ENCODE measurements at regions not wholly inside any gene's neighbourhood (a gene's known extent, or its start where the extent isn't known, plus 50 kb on each side); places are given as distances from the start of the nearest gene placed in this dataset.

DNA sequence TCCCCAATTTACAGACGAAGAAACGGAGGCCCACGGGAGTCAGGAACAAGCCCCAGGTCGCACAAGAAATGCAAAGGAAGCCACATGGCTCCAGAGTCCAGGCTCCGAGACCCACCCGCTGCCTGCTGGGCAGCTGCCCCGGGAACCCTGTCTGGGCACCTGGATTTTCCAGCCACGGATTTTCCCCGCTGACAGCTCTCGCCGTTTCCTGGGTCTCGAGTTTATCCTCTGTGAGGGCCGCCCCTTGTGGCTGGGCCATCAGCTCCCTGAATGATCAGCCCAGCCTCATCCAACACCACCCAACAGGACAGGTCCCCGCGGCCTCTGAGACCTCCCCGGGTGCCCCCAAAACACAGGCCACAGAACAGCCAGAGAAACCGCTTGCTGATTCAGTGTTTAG, 189.7 kb downstream of the BRD1 start:
- ATAC-seq (no peak), DNase-seq (ENCODE audit: low read depth, low spot score) (no peak)
- H3K9me3 ChIP-seq (ENCODE audit: control insufficient read depth, insufficient read depth, low read depth, low read length) = no peaks in the 10 kb centered on the region
- no peaks in the 10 kb centered on the region for H3K4me1 ChIP-seq (ENCODE audit: control insufficient read depth, insufficient read depth, low read length)
- no peak overlapping the region for H3K4me3 ChIP-seq (ENCODE audit: low read depth in 2 of 2, low read length in 2 of 2)
- no peaks in the 10 kb centered on the region for H3K36me3 ChIP-seq (ENCODE audit: control insufficient read depth, insufficient read depth, low read length)
- no peaks in the 10 kb centered on the region for H3K27me3 ChIP-seq (ENCODE audit: control insufficient read depth, insufficient read depth, low read length)
- intact Hi-C loops (cut with micrococcal nuclease; ENCODE audit: unreplicated experiment) = no loop called here
- H3K27ac ChIP-seq (ENCODE audit: low read length) = no peak overlapping the region
- in situ Hi-C loops (cut with HindIII; ENCODE audit: low pct_unique_long_range_greater_than_20kb, low sequenced_read_pairs) = no loop called here
- no TSS peak for BruUV-seq (replicated peaks)
- TF ChIP-seq SIN3A (IDR thresholded peaks at IDR 0.05; ENCODE audit: borderline replicate concordance, insufficient read depth, low read depth, low read length) = no peak
- TF ChIP-seq, protein P1, sequence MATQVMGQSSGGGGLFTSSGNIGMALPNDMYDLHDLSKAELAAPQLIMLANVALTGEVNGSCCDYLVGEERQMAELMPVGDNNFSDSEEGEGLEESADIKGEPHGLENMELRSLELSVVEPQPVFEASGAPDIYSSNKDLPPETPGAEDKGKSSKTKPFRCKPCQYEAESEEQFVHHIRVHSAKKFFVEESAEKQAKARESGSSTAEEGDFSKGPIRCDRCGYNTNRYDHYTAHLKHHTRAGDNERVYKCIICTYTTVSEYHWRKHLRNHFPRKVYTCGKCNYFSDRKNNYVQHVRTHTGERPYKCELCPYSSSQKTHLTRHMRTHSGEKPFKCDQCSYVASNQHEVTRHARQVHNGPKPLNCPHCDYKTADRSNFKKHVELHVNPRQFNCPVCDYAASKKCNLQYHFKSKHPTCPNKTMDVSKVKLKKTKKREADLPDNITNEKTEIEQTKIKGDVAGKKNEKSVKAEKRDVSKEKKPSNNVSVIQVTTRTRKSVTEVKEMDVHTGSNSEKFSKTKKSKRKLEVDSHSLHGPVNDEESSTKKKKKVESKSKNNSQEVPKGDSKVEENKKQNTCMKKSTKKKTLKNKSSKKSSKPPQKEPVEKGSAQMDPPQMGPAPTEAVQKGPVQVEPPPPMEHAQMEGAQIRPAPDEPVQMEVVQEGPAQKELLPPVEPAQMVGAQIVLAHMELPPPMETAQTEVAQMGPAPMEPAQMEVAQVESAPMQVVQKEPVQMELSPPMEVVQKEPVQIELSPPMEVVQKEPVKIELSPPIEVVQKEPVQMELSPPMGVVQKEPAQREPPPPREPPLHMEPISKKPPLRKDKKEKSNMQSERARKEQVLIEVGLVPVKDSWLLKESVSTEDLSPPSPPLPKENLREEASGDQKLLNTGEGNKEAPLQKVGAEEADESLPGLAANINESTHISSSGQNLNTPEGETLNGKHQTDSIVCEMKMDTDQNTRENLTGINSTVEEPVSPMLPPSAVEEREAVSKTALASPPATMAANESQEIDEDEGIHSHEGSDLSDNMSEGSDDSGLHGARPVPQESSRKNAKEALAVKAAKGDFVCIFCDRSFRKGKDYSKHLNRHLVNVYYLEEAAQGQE (IDR thresholded peaks at IDR 0.05; ENCODE audit: insufficient read depth in 1 of 2, low read depth in 2 of 2, low read length in 1 of 2) = no peak
- TF ChIP-seq, protein P2, sequence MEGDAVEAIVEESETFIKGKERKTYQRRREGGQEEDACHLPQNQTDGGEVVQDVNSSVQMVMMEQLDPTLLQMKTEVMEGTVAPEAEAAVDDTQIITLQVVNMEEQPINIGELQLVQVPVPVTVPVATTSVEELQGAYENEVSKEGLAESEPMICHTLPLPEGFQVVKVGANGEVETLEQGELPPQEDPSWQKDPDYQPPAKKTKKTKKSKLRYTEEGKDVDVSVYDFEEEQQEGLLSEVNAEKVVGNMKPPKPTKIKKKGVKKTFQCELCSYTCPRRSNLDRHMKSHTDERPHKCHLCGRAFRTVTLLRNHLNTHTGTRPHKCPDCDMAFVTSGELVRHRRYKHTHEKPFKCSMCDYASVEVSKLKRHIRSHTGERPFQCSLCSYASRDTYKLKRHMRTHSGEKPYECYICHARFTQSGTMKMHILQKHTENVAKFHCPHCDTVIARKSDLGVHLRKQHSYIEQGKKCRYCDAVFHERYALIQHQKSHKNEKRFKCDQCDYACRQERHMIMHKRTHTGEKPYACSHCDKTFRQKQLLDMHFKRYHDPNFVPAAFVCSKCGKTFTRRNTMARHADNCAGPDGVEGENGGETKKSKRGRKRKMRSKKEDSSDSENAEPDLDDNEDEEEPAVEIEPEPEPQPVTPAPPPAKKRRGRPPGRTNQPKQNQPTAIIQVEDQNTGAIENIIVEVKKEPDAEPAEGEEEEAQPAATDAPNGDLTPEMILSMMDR (IDR thresholded peaks at IDR 0.05) = no peak
- no peak for TF ChIP-seq POLR2AphosphoS5 (IDR thresholded peaks at IDR 0.05; ENCODE audit: low read depth, low read length)
- no peak for TF ChIP-seq TCF7L2 (IDR thresholded peaks at IDR 0.05; ENCODE audit: low read depth, low read length)
- POLR2A ChIA-PET = no interaction called here
- CTCF ChIA-PET = no interaction called here

DNA sequence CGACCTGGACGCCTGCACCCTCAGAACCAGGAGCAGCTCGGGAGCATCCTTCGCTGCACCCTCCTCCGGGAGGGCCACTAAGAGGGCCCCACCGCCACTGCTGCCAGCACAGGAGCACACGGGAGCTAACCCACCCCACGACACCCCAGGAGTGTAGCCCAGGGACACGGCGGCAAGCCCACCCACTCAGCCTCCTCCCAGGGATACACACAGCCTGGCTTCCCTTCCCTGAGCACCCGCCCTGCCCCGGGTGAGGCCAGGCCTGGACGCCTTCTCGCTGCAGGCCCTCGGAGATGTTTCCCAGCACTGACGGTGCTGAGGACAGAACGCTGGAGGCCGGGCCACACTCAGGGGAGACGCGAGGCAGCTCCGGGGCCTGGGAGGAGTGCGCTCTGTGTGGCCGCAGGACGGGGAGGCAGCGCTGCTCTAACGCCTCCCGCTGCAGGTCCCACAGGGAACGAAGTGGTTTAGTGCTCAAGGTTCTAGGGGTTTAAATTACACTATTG, 190.4 kb downstream of the BRD1 start:
- ATAC-seq = no peak
- intact Hi-C loops (cut with micrococcal nuclease; ENCODE audit: unreplicated experiment) = no loop called here
- in situ Hi-C loops (cut with HindIII; ENCODE audit: low pct_unique_long_range_greater_than_20kb, low sequenced_read_pairs) = no loop called here
- TF ChIP-seq SIN3A (IDR thresholded peaks at IDR 0.05; ENCODE audit: borderline replicate concordance, insufficient read depth, low read depth, low read length) (no peak), POLR2AphosphoS5 (IDR thresholded peaks at IDR 0.05; ENCODE audit: low read depth, low read length) (no peak), TCF7L2 (IDR thresholded peaks at IDR 0.05; ENCODE audit: low read depth, low read length) (no peak)
- TF ChIP-seq, protein P1 (IDR thresholded peaks at IDR 0.05; ENCODE audit: insufficient read depth in 1 of 2, low read depth in 2 of 2, low read length in 1 of 2) = no peak
- TF ChIP-seq, protein P2 (IDR thresholded peaks at IDR 0.05) = no peak
- Histone ChIP-seq H3K4me3 (ENCODE audit: low read depth in 2 of 2, low read length in 2 of 2) (no peak overlapping the region), H3K27me3 (ENCODE audit: control insufficient read depth, insufficient read depth, low read length) (no peaks in the 10 kb centered on the region), H3K9me3 (ENCODE audit: control insufficient read depth, insufficient read depth, low read depth, low read length) (no peaks in the 10 kb centered on the region), H3K4me1 (ENCODE audit: control insufficient read depth, insufficient read depth, low read length) (no peaks in the 10 kb centered on the region), H3K36me3 (ENCODE audit: control insufficient read depth, insufficient read depth, low read length) (no peaks in the 10 kb centered on the region), H3K27ac (ENCODE audit: low read length) (no peak overlapping the region)
- POLR2A ChIA-PET = interaction anchor here (0.6 kb wide), 1 partner anchor 208 kb away, joined by 4 read pairs; no protein-coding TSS in a partner anchor
- no peak for DNase-seq (ENCODE audit: low read depth, low spot score)
- BruUV-seq (replicated peaks) = no TSS peak
- CTCF ChIA-PET = no interaction called here

Measured in Panc1 (cell line).